C4-2B (cell line): ENCODE measurements at regions not wholly inside any gene's neighbourhood (a gene's known extent, or its start where the extent isn't known, plus 50 kb on each side); places are given as distances from the start of the nearest gene placed in this dataset.

Experiments
- CTCF ChIP-seq: fragments of 450-650 bp; conservative IDR thresholded peaks from 2 replicates; pipeline ENCODE4 v1.5.1; 2017; ENCODE audit warnings: mild to moderate bottlenecking
- ZFX ChIP-seq: fragments of 450-650 bp; IDR thresholded peaks from 2 replicates; pipeline ENCODE4 v1.6.1; 2017

GRCh38 chr7:1345796-1346755, 113.2 kb downstream of the MICALL2 start:
- no peak for TF ChIP-seq CTCF
- TF ChIP-seq ZFX: no peak
